NCI-H1105 (cell line): ENCODE measurements at regions not wholly inside any gene's neighbourhood (a gene's known extent, or its start where the extent isn't known, plus 50 kb on each side); places are given as distances from the start of the nearest gene placed in this dataset.
A peak's percentile ranks its signal among the peaks of the same experiment; 100 is the strongest.

Source experiments
- DNase-seq: peaks from one replicate; lab custom pipeline; 2025; lab: John Stamatoyannopoulos, UW

DNA sequence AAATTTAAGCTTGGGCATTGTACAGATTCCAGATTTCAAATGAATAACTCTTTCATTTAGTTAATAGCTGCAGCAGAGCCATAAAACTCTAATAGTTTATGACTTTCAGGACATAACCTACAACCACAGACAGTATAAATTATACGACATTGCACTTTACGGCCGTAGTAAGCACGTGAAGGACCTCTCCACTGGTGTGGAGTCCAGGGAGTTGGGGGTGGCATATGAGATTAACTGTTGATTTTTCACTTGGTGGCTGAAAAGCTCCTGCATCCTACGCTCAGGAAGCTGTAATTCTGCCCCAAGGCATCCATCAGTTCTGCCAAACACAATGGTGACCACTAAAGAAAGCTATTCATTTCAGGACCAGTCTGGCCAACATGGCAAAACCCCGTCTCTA is 376.2 kb downstream of the SOX11 start:
- DNase-seq, result no peak

DNA sequence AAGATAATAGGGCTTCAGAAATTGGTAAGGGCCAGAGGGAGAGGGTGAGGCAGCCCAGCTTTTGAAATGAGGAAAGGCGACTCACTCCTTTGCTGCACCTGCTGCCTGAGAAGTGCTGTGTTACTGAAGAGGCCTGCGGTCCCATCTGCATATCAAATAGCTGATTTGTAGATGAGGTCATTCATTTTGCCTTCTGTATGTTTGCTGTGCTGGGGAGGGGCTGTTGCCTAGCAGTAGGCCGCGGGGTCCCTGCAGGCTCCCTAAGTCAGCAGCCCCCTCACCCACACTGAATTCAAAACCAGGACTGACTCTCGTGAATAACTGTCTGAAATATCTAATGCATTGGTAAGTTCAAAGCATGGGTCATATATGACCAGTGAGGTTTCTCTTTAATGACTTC is 377.2 kb downstream of the SOX11 start:
- DNase-seq, result peak; percentile 76

DNA sequence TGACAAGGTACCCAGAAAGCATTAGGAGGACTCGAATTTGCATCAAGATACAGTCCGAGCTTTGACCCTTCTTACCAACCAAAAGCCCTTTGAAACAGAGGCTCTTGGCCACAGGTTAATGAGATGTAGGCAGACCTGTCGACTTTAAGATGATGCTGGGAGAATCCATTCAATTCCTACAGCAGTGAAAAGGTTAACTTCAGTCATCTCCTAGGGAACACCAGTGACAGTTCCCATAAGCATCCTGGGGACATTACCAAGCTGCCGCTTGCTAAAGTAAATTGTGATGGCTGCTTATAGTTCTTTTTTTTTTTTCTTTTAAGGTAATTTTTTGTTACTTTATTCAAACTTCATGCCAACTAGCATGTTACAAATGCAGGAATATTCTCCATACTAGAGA is 379.3 kb downstream of the SOX11 start:
- DNase-seq, result no peak

DNA sequence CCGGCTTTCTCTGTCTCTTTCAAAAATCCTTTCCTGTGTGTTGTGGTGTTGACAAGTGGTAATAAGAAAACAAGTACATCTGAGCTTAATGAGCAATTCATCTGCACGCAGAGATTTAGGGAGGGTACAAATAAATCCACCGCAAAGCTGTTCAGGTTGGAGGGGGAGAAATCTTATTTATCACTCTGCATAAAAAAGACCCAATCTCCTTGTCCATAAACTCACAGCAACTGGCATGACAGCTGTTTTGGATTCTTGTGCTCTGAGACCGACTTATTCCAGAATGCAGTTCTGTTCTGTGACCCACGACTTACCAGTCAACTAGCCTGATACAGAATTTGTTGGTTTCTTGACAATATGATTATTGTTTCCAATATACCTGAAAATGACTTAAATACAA is 380.1 kb downstream of the SOX11 start:
- DNase-seq, result no peak

DNA sequence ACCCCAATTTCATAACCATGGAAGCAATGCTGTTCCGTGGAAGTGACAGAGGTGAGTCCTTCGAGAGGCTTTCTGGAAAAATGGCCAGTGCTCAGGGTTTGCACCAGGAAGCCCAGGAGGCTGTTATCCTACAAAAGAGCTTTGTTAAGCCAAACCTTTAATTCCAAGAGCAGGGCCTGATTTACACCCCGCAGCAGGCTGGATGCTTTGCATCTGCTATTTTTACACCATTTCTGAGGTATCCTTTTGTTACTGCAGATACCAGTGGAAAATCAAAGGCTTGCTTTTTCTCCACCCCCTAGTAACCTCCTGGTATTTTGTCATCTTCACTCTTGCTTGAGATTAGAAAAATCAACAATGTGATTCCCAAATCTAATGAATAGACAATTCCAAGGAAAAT is 380.6 kb downstream of the SOX11 start:
- peak; percentile 9 for DNase-seq

DNA sequence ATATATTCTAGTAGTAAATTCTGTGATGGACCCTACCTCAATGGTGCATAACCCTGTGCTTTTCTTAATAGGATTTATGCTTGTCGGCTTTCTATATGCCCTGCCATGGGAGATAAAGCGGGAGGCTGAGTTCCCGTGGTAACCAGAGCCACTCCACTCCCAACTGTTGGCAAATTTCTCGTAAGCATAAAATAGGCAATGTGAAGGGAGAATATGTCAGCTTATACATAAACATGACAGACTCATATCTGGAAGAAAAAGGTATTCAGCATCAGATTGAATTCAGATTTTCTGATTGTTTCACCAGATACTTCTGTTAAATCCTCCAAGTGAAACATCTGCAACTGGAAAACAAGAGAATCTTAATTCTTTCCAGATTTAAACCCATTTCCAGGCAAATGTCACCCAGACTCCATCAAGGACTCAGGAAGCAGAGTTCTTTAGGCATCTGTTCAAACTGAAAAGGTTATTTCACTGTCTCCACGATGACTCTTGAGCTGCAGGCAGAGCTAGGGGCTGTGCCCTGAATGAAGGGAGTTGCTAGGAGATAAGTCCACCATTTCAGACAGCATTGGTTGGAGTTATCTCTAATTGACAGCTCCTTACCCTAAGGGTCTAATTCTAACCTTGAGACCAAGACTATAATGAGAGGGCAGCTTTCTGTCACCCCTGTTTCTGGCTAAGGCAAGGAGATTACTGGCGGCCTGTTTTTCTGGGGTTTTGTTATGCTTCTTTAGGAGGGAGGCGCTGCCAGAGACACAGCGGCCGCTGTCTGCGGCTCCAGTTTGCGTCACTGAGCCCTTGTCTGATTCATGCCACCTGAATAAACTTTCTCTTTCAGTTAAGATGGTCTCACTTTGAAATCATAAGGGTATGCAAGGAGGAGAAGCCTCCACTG is 381.3 kb downstream of the SOX11 start:
- peak; percentile 42 for DNase-seq

DNA sequence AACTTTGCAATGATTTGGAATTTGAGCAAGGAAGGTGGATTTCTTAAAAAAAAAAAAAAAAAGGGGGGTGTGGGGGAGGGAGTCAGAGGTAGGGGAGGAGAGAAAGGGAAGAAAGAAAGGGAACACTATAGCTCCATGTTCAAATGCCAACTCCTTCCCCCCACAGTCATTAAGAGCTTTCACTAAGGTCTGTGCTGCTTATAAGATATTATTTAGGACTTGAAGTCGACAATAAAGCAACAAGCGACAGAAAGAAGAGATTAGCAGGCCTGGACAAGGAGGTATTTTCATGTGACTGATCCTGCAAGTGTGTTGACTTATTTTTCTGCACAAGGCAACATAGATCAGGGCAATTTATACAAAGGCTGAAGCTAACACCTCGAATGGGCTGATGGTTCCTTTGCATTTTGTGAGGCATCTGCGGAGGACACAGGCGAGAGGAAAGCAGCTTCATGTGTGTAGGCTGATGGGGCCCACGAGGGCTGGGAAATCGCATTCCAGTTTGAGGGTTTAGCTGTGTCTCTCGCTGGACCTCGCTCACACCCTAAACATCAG is 382.0 kb downstream of the SOX11 start:
- no peak for DNase-seq

DNA sequence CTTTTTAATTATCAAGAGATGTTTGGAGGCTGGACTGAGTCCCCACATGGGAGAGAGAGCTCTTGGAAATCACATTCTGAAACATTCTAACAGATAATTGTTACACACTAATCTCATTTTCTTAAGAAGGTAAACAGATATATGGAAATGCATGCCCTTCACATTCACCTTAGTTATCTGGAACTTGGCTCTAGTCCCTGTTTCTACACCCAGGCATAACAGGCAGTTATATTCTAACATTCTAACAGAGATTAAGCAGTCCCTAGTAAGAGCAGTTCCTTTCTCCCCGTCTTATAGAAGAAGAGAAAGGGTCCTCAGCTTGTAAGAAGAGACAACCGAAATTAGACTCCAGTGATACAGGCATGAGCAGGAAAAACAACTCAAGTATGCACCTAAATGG is 385.4 kb downstream of the SOX11 start:
- DNase-seq, result no peak

DNA sequence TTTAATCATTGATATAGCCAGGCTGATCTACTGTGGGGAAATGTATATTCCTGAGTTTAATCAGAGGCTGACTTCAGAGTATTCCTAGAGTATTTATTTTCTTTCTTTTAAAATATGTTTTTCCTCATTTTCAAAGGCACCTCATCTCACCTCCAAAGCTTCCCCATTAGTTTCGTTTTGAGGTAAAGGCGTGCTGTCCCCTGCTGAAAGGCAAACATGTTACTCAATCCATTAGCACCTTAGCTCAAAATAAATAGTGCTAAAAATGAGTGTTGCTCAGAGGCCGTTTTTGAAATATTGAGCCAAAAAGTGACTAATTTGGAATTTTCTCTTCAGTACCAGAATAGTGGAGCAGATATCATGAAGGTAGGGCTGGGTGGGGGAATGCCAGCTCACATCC is 386.2 kb downstream of the SOX11 start:
- DNase-seq, result no peak

DNA sequence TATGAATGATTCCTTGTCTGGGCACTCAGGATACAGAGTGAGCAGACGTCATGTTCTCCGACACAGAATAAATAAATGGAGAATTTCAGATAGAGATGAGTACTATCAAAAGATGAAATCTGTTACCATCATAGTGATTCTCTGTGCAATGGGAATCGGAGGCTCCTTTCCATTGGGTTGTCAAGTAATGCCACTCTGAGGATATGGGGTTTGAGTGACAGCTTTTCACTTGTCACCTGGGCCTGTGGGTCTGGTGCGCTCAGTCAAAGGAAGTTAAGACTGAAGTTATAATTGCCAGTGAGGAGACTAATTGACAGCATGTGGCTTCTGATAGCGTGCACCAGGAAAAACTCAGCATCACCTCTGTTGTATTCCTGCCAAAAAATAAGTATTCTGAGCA is 387.2 kb downstream of the SOX11 start:
- DNase-seq, result peak; percentile 11

DNA sequence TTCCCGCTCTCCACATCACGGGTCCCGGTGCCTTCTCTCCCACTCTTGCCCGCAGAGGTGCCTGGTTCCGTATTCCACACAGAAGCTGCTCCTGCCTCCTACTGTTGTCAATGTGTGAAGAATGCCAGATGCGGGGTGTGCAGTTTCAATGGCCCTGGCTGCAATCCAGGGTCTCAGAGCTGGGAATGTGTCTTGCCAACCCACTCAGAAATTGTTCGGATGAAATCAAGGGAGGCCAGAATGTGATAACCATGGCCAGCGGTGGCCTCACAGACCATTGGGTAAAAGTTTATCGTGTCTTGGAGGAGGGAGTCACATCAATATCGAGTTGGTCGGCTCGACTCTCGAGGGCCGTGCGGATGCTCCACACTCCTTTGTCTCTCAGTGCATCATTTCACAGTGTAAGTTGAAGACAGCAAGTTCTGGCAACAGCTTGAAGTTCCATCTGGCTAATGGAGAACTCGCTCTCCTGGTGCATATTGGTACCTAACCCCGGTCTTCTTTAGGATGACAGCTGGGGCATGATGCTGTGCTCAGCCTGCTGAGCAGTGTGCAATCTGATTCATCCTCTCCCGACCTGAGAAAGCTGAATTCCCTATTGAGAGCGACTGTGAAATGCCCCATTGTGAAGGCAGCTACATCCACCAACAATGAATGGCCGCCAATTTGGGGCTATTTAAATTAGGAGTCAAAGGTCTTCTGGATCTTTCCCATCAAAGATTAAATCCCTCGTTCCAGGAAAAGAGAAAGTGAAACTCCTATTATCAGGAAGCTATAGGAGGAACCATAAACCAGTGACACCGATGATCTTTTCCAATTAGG is 389.0 kb downstream of the SOX11 start:
- DNase-seq, result no peak

DNA sequence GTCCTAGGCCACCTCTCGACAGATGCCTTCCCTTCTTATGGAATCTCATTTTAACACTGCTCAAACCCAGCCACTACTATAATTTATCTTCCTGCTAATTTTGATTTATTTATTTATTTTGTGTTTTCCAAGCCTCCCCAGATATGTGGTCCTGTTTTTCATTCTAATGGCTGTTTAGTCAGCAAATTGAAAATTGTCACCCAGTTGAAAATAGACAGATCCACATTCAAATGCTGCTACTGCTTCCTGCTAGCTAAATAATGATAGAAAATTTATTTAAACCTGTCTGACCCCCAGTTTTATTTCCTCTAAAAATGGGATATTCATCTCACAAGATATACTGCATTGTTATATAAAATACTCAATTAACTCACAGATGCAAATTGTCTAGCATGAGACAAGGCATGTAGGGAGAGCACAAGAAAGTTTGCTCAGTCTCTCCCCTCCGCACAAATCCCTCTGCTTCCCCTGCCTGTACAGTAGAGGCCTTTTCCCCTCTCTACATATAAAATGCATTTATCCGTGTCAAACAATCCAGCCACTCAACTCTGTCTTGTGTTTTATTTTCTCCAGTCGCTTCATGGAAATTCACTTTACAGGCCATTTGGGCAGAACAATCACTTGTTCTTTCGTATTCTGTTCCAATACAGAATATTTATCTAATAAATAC is 389.9 kb downstream of the SOX11 start:
- DNase-seq, result no peak

DNA sequence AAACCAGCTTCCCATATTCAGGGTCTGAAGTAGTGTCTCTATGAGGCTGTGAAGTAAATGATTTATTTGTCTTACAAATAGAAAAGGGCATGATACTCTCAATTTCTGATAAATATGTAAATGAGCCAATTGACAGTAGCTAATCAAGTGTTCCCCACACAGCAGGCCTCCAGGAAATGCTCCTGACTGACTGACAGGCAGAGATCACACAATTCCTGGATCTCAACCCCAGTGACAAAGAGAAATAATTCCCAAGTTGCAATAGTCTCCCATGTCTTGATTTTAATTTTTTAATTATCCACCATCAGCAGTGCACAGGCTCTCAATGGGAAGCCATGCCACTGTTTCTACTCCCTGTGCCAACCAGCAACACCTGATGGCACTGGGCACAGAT is 390.4 kb downstream of the SOX11 start:
- no peak for DNase-seq

DNA sequence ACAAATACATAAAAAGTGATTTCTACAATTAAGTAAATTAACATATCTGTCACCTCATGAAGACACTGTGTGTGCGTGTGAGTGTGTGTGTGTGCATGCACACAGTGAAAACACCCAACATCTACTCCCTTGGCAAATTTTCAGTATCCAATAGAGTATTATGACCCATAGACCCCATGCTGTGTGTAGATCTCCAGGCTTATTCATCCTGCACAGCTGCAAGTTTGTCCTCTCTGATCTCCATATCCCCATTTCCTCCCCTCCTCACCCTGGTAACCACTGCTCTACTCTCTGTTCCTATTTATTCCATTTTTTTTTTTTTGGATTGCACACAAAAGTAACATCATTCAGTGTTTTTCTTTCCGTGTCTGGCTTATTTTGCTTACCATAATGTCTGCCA is 391.0 kb downstream of the SOX11 start:
- DNase-seq, result no peak

DNA sequence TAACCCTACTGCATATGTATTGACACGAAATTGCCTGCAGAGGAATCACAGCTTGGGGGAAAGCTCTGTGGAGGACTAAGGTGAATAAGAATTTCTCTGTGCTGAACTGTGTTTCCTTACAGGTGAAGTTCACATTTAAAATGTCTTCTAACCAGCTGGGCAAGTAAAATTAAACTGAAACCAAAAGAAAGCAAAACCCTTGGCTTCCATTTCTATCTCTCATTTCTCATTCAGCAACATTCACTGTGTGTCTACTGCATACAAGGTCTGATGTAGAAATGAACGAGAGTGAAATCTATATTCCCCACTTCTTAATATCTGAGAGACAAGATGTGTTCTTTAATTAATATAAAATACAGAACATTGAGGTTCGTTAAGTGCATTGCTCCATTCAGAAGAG is 397.3 kb downstream of the SOX11 start:
- DNase-seq, result no peak

DNA sequence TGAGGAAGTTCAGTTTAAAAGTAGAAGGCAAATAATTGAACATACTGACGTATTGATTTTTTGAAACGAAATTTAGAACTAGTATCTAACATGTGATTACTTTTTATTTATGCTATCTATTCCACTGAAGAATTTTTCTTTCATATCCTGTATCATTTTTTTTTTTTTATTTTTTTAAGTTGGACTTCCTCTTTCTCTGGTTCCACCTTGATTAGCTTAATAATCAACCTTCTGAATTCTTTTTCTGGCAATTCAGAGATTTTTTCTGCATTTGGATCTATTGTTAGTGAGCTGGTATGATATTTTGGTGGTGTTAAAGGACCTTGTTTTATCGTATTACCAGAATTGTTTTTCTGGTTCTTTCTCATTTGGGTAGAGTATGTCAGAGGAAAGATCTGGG is 411.2 kb downstream of the SOX11 start:
- no peak for DNase-seq

DNA sequence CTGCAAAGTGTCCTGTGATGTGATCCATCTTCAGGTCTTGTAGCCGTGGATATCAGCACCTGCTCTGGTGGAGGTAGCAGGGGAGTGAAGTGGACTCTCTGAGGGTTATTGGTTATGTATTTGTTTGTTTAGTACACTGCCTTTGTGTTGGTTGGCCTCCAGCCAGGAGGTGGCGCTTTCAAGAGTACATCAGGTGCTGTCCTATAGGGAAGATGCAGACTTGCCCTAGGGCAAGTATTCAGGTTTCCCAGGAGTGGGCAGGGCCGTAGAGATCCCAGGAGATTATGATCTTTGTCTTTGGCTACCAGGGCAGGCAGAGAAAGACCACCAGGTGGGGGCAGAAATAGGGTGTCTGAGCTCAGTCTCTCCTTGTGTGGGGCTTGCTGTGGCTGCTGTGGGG is 411.8 kb downstream of the SOX11 start:
- peak; percentile 11 for DNase-seq

DNA sequence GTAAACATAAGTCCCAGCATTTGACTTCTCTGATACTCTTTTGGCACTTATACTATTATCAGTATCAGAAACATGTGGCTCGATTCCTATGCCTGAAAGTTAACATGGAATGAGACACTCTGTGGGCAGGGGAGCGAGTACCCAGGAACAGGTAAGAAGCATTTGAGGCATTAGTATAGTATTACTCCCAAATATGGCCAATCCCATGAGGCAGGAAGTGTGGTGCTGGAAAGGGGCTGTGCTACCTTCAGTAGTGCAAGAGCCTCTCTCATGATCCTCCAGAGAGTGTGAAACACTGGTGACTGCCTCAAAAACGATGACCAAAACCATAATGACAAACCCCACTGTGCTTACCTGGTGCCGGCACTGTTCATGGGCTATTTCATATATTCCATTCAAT is 415.1 kb downstream of the SOX11 start:
- no peak for DNase-seq

DNA sequence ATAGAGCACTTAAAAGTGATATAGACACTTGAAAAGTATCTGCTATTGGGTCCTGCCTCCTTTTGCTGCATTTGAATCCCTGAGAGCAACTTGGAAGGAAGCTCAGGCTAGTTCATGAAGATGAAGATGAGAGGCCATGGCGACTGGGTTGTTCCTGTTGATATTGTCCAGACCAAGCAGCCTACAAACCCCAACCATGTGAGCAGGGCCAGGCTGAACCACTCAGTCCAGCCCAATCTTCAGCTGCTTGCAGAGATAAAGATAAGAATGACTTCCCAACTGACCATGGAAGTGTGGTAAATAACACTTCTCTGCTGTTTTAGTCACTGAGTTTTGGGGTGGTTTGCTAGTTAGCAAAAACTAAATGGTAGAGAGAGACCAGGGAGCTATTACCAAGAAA is 417.6 kb downstream of the SOX11 start:
- no peak for DNase-seq

DNA sequence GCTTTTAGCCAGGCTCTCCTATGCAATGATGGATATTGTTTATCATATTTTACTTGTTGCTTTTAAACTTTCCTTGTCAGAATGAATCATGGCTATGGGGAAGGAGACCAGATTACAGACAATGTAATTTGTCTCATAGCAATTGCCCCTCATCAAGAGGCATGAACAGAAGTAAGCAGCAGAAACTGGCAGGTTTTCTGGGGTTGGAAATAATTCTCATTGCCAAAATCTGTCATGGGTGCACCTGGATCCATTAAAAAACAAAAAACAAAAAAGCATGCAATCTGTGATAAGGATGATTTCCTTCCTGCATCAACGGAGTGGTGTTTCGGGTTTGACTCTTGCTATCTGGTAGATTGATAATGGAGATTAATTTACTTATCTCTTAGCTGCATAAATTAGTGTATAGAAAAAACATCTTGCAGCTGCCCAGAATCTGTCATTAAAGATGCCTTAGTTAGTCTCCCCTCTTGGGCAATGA is 419.6 kb downstream of the SOX11 start:
- DNase-seq, result no peak

DNA sequence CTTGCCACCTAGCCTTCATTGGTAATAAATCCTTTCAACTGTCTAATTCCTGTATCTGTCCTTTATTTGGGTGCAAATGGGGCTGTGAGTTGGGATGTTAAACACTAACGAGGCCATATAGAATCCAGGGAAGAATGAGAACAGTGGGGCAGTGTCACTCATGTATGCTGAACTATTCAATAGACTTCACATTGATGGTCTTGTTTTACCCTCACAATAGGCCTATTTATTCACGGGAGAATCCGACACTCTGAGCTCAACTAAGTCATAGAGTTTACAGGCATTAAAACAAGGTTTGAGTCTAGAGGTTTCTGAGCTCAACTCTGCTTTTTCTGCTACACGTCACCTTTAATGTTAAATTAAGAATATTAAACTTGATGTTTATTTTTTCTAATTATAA is 421.6 kb downstream of the SOX11 start:
- no peak for DNase-seq

DNA sequence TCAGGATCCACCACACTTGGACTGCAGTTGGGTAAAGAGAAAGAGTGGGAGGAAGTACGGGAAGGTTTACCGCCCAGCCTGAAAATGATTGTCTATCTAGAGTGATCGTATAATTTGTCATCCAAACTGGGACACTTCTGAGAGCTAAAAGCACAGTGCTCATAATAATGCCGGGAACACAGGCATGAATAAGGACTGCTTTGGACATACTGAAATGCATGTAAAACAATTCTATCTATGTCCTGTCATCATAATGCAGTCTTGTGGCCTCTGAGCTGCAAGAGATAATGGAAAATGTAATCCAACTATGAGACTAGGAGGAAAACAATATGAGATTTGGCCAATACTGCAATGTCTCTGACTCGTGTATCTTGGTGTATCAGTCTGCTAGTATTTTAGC is 435.5 kb downstream of the SOX11 start:
- DNase-seq, result no peak
